Vagina (tissue), 2 donors: ENCODE measurements at regions not wholly inside any gene's neighbourhood (a gene's known extent, or its start where the extent isn't known, plus 50 kb on each side); places are given as distances from the start of the nearest gene placed in this dataset.

Source experiments
- POLR2AphosphoS5 ChIP-seq, 2 donors: sonication (generic); formaldehyde crosslinking; IDR thresholded peaks; one replicate each; pipeline ENCODE4 v1.9.0; 2017; ENCODE audit warnings: antibody characterized with exemption in 2 of 2, mild to moderate bottlenecking in 2 of 2, low read depth in 1 of 2; ENCODE audit not compliant: insufficient read depth in 1 of 2
- TF ChIP-seq, protein P1 (sequence below), 3 experiments: fragments of 450-650 bp in 2 of 3; fragments of 200-600 bp in 1 of 3; sonication (generic) in 1 of 3; IDR thresholded peaks; one replicate each; pipeline ENCODE4 v1.5.1; 2017 to 2019; ENCODE audit warnings: antibody characterized with exemption in 3 of 3, mild to moderate bottlenecking in 2 of 3, moderate library complexity in 2 of 3

DNA sequence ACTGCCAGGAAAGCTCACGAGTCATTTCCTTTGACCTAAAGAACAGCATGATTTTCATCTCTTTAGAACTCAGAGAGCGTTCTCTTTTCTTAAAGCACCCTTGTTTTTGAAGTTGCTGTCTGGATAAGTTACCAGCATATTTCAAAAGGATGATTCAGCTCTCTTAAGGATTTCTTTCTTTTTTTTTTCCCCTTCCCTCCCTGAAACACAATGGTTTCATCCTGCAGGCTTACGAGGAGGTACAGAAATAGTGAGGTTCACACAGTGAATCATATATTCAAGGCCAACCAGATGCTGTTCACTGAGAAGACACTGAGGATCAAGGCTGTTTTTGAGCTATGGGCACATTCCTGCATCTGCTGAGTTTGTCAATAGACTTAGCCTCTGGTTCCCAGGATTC is 257.2 kb downstream of the KIF4B start:
- TF ChIP-seq, protein P1, sequence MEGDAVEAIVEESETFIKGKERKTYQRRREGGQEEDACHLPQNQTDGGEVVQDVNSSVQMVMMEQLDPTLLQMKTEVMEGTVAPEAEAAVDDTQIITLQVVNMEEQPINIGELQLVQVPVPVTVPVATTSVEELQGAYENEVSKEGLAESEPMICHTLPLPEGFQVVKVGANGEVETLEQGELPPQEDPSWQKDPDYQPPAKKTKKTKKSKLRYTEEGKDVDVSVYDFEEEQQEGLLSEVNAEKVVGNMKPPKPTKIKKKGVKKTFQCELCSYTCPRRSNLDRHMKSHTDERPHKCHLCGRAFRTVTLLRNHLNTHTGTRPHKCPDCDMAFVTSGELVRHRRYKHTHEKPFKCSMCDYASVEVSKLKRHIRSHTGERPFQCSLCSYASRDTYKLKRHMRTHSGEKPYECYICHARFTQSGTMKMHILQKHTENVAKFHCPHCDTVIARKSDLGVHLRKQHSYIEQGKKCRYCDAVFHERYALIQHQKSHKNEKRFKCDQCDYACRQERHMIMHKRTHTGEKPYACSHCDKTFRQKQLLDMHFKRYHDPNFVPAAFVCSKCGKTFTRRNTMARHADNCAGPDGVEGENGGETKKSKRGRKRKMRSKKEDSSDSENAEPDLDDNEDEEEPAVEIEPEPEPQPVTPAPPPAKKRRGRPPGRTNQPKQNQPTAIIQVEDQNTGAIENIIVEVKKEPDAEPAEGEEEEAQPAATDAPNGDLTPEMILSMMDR (IDR thresholded peaks at IDR 0.05), result no peak
- no peak for TF ChIP-seq POLR2AphosphoS5 (IDR thresholded peaks at IDR 0.05; ENCODE audit: insufficient read depth in 1 of 2, low read depth in 1 of 2)
